ENCODE measurements at regions not wholly inside any gene's neighbourhood (a gene's known extent, or its start where the extent isn't known, plus 50 kb on each side); places are given as distances from the start of the nearest gene placed in this dataset.
A peak's percentile ranks its signal among the peaks of the same experiment; 100 is the strongest.

- DNase-seq (ENCODE audit: low read depth, low spot score) (no peak), FAIRE-seq (no peak)
- Histone ChIP-seq H3K9me1 (ENCODE audit: control insufficient read depth, extremely low read depth, insufficient read depth, low read length) (no peaks in the 10 kb centered on the region), H3K79me2 (ENCODE audit: control insufficient read depth, insufficient read depth, low read length) (no peaks in the 10 kb centered on the region), H3K4me2 (ENCODE audit: control insufficient read depth, extremely low read depth, insufficient read depth, low read depth, low read length) (no peak overlapping the region), H3K9me3 (ENCODE audit: control insufficient read depth, low read depth, low read length) (no peaks in the 10 kb centered on the region), H3K4me3 (ENCODE audit: control insufficient read depth in 2 of 3, extremely low read depth in 1 of 3, insufficient read depth in 2 of 3, low read depth in 1 of 3, low read length in 3 of 3) (no peak overlapping the region), H3K27ac (ENCODE audit: control insufficient read depth, insufficient read depth, low read length) (no peak overlapping the region), H3K9ac (ENCODE audit: control insufficient read depth, extremely low read depth, insufficient read depth, low read length) (no peak overlapping the region), H3K4me1 (ENCODE audit: control insufficient read depth, extremely low read depth, insufficient read depth, low read length) (peaks cover 22% of the 10 kb centered on the region), H2AFZ (ENCODE audit: control insufficient read depth, low read length) (no peak overlapping the region), H3K27me3 (ENCODE audit: control insufficient read depth, extremely low read depth, insufficient read depth, low read length) (no peaks in the 10 kb centered on the region), H4K20me1 (ENCODE audit: control insufficient read depth, extremely low read depth, insufficient read depth, low read length) (no peaks in the 10 kb centered on the region), H3K36me3 (ENCODE audit: control insufficient read depth in 2 of 2, extremely low read depth in 1 of 2, insufficient read depth in 2 of 2, low read length in 2 of 2) (no peaks in the 10 kb centered on the region)
- dilution Hi-C loops (cut with MboI; ENCODE audit: extremely low pct_ligation_motif_present, low sequenced_read_pairs): no loop called here
- TF ChIP-seq EZH2 (IDR thresholded peaks at IDR 0.05; ENCODE audit: low read length) (no peak), CTCF (optimal IDR thresholded peaks at IDR 0.05 in 1 of 3, IDR thresholded peaks at IDR 0.05 in 1 of 3, conservative IDR thresholded peaks at IDR 0.05 in 1 of 3; ENCODE audit: extremely low read depth in 1 of 3, insufficient read depth in 2 of 3, low read length in 3 of 3) (no peak)
These were observed 100.7 kb upstream of the PTPN13 start for GRCh38 chr4:86493460-86493859.

- H2AFZ ChIP-seq (ENCODE audit: control insufficient read depth, low read length): peak overlapping the region; percentile 79
- dilution Hi-C loops (cut with MboI; ENCODE audit: extremely low pct_ligation_motif_present, low sequenced_read_pairs): no loop called here
- no peaks in the 10 kb centered on the region for H3K79me2 ChIP-seq (ENCODE audit: control insufficient read depth, insufficient read depth, low read length)
- H3K4me3 ChIP-seq (ENCODE audit: control insufficient read depth in 2 of 3, extremely low read depth in 1 of 3, insufficient read depth in 2 of 3, low read depth in 1 of 3, low read length in 3 of 3): peak overlapping the region in 2 of 3 experiments; percentile 40 to 57
- TF ChIP-seq EZH2 (IDR thresholded peaks at IDR 0.05; ENCODE audit: low read length): no peak
- TF ChIP-seq CTCF (optimal IDR thresholded peaks at IDR 0.05 in 1 of 3, IDR thresholded peaks at IDR 0.05 in 1 of 3, conservative IDR thresholded peaks at IDR 0.05 in 1 of 3; ENCODE audit: extremely low read depth in 1 of 3, insufficient read depth in 2 of 3, low read length in 3 of 3): peak; percentile 54 to 79 (median 69)
- H3K27ac ChIP-seq (ENCODE audit: control insufficient read depth, insufficient read depth, low read length): peak overlapping the region; percentile 75
- no peaks in the 10 kb centered on the region for H3K9me1 ChIP-seq (ENCODE audit: control insufficient read depth, extremely low read depth, insufficient read depth, low read length)
- H3K4me1 ChIP-seq (ENCODE audit: control insufficient read depth, extremely low read depth, insufficient read depth, low read length): peaks cover 22% of the 10 kb centered on the region
- FAIRE-seq (peak; percentile 5), DNase-seq (ENCODE audit: low read depth, low spot score) (no peak)
- no peak overlapping the region for H3K9ac ChIP-seq (ENCODE audit: control insufficient read depth, extremely low read depth, insufficient read depth, low read length)
- H3K4me2 ChIP-seq (ENCODE audit: control insufficient read depth, extremely low read depth, insufficient read depth, low read depth, low read length): peak overlapping the region; percentile 85
- no peaks in the 10 kb centered on the region for H3K9me3 ChIP-seq (ENCODE audit: control insufficient read depth, low read depth, low read length)
- H3K27me3 ChIP-seq (ENCODE audit: control insufficient read depth, extremely low read depth, insufficient read depth, low read length): no peaks in the 10 kb centered on the region
- H4K20me1 ChIP-seq (ENCODE audit: control insufficient read depth, extremely low read depth, insufficient read depth, low read length): no peaks in the 10 kb centered on the region
- no peaks in the 10 kb centered on the region for H3K36me3 ChIP-seq (ENCODE audit: control insufficient read depth in 2 of 2, extremely low read depth in 1 of 2, insufficient read depth in 2 of 2, low read length in 2 of 2)
These were observed 97.7 kb upstream of the PTPN13 start for GRCh38 chr4:86496094-86497080.

Data from keratinocyte (primary cell).